Parathyroid adenoma (tissue), 2 donors: ENCODE measurements at regions not wholly inside any gene's neighbourhood (a gene's known extent, or its start where the extent isn't known, plus 50 kb on each side); places are given as distances from the start of the nearest gene placed in this dataset.

Source experiments
- H2AFZ ChIP-seq: fragments of 300-600 bp; sonication (generic); one replicate; pipeline ENCODE4 v1.7.0; 2017; ENCODE audit warnings: antibody characterized with exemption, mild to moderate bottlenecking
- H3K27ac ChIP-seq: fragments of 300-600 bp; sonication (generic); one replicate; pipeline ENCODE4 v1.7.0; 2017
- H3K27me3 ChIP-seq: fragments of 300-600 bp; sonication (generic); one replicate; pipeline ENCODE4 v1.7.0; 2017; ENCODE audit warnings: low read length; ENCODE audit not compliant: control insufficient read depth, insufficient read depth
- H3K36me3 ChIP-seq: fragments of 300-600 bp; sonication (generic); one replicate; pipeline ENCODE4 v1.7.0; 2017; ENCODE audit warnings: low read length; ENCODE audit not compliant: control insufficient read depth, insufficient read depth
- H3K4me1 ChIP-seq: fragments of 300-600 bp; sonication (generic); one replicate; pipeline ENCODE4 v1.7.0; 2017; ENCODE audit warnings: control low read depth
- H3K4me2 ChIP-seq: fragments of 300-600 bp; sonication (generic); one replicate; pipeline ENCODE4 v1.7.0; 2017; ENCODE audit warnings: low read length
- H3K4me3 ChIP-seq: fragments of 300-600 bp; sonication (generic); one replicate; pipeline ENCODE4 v1.7.0; 2017; ENCODE audit warnings: low read depth, low read length
- H3K79me2 ChIP-seq: fragments of 300-600 bp; sonication (generic); one replicate; pipeline ENCODE4 v1.7.0; 2017; ENCODE audit warnings: control low read depth
- H3K9ac ChIP-seq: fragments of 300-600 bp; sonication (generic); one replicate; pipeline ENCODE4 v1.7.0; 2017; ENCODE audit warnings: mild to moderate bottlenecking
- H3K9me3 ChIP-seq: fragments of 300-600 bp; sonication (generic); one replicate; pipeline ENCODE4 v1.7.0; 2017; ENCODE audit warnings: low read length; ENCODE audit not compliant: control insufficient read depth
- TF ChIP-seq, protein P1 (sequence below): fragments of 300-600 bp; sonication (generic); IDR thresholded peaks from one replicate; pipeline ENCODE4 v1.7.0; 2017; ENCODE audit warnings: antibody characterized with exemption, mild to moderate bottlenecking
- donor health status: primary hyperparathyroidism.

DNA sequence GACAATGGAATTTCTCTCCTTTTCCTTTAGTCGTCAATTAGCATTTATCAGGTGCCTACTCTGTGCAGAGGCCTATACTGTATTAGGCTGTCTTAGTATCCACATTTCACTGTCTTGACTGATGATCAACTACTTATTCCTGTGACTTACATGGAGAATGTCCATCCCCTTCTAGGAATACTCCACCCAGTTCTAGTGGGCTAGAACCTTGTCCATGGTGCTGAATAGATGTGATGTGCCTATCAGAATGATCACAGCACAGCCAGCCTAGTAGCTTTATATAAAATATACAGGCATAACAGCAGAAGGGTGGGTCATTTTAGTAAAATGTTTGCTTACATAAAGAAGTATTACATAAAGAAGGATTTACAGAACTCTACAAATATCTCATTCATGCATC is 621.4 kb downstream of the PDCD6IP start:
- H3K4me1 ChIP-seq = no peaks in the 10 kb centered on the region
- H3K27me3 ChIP-seq = no peaks in the 10 kb centered on the region
- H3K9me3 ChIP-seq = no peaks in the 10 kb centered on the region
- no peak overlapping the region for H3K9ac ChIP-seq
- H2AFZ ChIP-seq = no peak overlapping the region
- no peak overlapping the region for H3K4me2 ChIP-seq
- no peaks in the 10 kb centered on the region for H3K79me2 ChIP-seq
- TF ChIP-seq, protein P1, sequence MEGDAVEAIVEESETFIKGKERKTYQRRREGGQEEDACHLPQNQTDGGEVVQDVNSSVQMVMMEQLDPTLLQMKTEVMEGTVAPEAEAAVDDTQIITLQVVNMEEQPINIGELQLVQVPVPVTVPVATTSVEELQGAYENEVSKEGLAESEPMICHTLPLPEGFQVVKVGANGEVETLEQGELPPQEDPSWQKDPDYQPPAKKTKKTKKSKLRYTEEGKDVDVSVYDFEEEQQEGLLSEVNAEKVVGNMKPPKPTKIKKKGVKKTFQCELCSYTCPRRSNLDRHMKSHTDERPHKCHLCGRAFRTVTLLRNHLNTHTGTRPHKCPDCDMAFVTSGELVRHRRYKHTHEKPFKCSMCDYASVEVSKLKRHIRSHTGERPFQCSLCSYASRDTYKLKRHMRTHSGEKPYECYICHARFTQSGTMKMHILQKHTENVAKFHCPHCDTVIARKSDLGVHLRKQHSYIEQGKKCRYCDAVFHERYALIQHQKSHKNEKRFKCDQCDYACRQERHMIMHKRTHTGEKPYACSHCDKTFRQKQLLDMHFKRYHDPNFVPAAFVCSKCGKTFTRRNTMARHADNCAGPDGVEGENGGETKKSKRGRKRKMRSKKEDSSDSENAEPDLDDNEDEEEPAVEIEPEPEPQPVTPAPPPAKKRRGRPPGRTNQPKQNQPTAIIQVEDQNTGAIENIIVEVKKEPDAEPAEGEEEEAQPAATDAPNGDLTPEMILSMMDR = no peak
- no peak overlapping the region for H3K27ac ChIP-seq
- no peaks in the 10 kb centered on the region for H3K36me3 ChIP-seq
- H3K4me3 ChIP-seq = no peak overlapping the region

DNA sequence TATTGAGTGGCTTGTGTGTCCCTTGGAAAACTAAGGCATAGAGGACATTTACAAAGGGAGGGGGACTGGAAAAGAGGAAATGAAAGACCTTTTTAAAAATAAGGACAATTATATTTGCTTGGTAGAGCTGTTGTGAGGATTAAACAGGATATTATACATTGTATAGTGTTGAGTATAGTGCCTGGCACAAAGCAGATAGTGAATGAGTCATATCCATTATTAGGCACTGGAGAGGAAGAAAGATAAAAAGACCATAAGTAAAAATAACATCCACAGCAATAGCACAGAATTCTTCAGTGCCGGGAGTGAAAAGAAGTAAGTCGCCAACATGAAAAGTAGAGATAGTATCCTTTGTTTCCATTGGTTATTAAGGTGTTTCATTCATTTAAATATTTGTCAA is 623.3 kb downstream of the PDCD6IP start:
- Histone ChIP-seq H3K9me3 (no peaks in the 10 kb centered on the region), H3K4me1 (no peaks in the 10 kb centered on the region)

DNA sequence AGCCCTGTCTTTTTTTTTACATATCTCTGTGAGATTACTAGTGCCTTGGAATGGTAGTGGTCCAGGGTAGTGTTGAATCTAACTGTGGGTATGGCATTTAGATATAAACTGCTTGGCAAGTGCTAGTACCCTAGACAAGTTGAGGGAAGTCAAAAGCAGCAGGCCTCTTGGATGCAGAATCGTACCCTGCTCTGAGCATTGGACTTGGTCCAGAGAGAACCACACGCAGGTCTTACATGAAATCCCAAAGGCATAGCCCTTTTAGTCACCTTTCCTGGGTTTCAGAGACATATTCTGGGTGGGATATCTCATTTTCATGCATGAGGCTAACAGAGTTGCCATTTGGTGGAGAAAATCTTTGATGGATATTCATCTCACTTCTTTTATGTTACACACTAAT is 641.4 kb downstream of the PDCD6IP start:
- H3K36me3 ChIP-seq = no peaks in the 10 kb centered on the region

More for the DNA sequence above, 623.3 kb downstream of the PDCD6IP start:
- no peaks in the 10 kb centered on the region for H3K27me3 ChIP-seq
- no peak overlapping the region for H3K4me2 ChIP-seq
- H3K36me3 ChIP-seq = no peaks in the 10 kb centered on the region
- H3K4me3 ChIP-seq = no peak overlapping the region
- H3K9ac ChIP-seq = no peak overlapping the region
- H3K79me2 ChIP-seq = no peaks in the 10 kb centered on the region
- no peak overlapping the region for H2AFZ ChIP-seq
- H3K27ac ChIP-seq = no peak overlapping the region
- TF ChIP-seq, protein P1 = no peak

DNA sequence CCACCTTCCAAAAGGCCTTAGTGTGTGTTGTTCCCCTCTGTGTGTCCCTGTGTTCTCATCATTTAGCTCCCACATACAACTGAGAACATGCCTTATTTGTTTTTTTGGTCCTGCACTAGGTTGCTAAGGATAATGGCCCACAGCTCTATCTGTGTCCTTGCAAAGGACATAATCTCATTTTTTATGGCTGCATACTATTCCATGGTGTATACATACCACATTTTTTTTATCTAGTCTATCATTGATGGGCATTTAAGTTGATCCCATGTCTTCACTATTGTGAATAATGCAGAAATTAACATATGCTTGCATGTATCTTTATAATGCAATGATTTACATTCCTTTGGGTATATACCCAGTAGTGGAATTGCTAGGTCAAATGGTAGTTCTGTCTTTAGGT is 645.7 kb downstream of the PDCD6IP start:
- H3K36me3 ChIP-seq = no peaks in the 10 kb centered on the region
- H2AFZ ChIP-seq = no peak overlapping the region
- no peak overlapping the region for H3K4me3 ChIP-seq
- no peaks in the 10 kb centered on the region for H3K27me3 ChIP-seq
- H3K4me1 ChIP-seq = no peaks in the 10 kb centered on the region
- TF ChIP-seq, protein P1 = no peak
- H3K27ac ChIP-seq = no peak overlapping the region
- no peaks in the 10 kb centered on the region for H3K79me2 ChIP-seq
- no peak overlapping the region for H3K4me2 ChIP-seq
- no peak overlapping the region for H3K9ac ChIP-seq
- H3K9me3 ChIP-seq = no peaks in the 10 kb centered on the region

More for the DNA sequence above, 641.4 kb downstream of the PDCD6IP start:
- H3K27ac ChIP-seq = no peak overlapping the region
- H2AFZ ChIP-seq = no peak overlapping the region
- no peak overlapping the region for H3K4me2 ChIP-seq
- H3K27me3 ChIP-seq = no peaks in the 10 kb centered on the region
- H3K4me3 ChIP-seq = no peak overlapping the region
- no peak overlapping the region for H3K9ac ChIP-seq
- TF ChIP-seq, protein P1 = no peak
- H3K79me2 ChIP-seq = no peaks in the 10 kb centered on the region
- no peaks in the 10 kb centered on the region for H3K9me3 ChIP-seq
- H3K4me1 ChIP-seq = no peaks in the 10 kb centered on the region

DNA sequence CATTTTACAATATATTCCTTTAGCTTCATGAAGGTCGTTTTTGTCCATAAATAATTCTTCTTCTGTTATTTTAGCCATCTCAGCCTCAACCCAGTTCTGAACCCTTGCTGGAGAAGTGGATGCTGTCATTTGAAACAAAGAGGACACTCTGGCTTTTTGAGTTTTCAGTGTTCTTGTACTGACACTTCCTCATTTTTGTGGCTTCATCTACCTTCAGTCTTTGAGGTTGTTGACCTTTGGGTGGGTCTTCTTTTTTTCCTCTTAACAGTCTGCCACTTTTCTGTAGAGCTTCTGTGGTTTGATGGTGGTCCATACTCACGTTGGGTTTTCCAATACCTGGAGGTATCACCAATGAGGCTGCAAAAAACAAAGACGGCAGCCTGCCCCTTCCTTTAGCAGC is 650.9 kb downstream of the PDCD6IP start:
- no peaks in the 10 kb centered on the region for H3K79me2 ChIP-seq
- no peaks in the 10 kb centered on the region for H3K27me3 ChIP-seq
- TF ChIP-seq, protein P1 = no peak
- no peaks in the 10 kb centered on the region for H3K4me1 ChIP-seq
- no peak overlapping the region for H2AFZ ChIP-seq
- H3K9ac ChIP-seq = no peak overlapping the region
- no peak overlapping the region for H3K4me3 ChIP-seq
- no peaks in the 10 kb centered on the region for H3K9me3 ChIP-seq
- H3K4me2 ChIP-seq = no peak overlapping the region
- H3K27ac ChIP-seq = no peak overlapping the region
- no peaks in the 10 kb centered on the region for H3K36me3 ChIP-seq
